Natural killer cell treated with Interleukin-12 subunit alpha and Interleukin-12 subunit beta and Interleukin-15 and Interleukin-18, amount 100 ng/mL, for 72 hours (primary cell): ENCODE measurements at regions not wholly inside any gene's neighbourhood (a gene's known extent, or its start where the extent isn't known, plus 50 kb on each side); places are given as distances from the start of the nearest gene placed in this dataset.
"Not testable (repeated sequence)": the region's sequence is repeated elsewhere in the genome, so short reads cannot be mapped to it uniquely, and the experiment has no call there.

ENCODE experiments used
- ATAC-seq, 2 donors: fragments of 150-1000 bp; cut with Tn5 transposase in 1 of 2; sonication (Bioruptor Pico), chemical (Tn5 transposase) in 1 of 2; 2 replicates each; pipeline ENCODE4 v1.10.0; 2021
- DNase-seq: peaks from one replicate; pipeline ENCODE4 v3.0.0; 2022; ENCODE audit warnings: low spot score
- H3K27ac Mint-ChIP-seq, 2 donors: 1 replicate in 1 of 2; 2 replicates in 1 of 2; pipeline ENCODE4 v1.8.0; 2022; ENCODE audit warnings: mixed read lengths in 2 of 2, mild to moderate bottlenecking in 1 of 2, moderate library complexity in 1 of 2
- H3K27me3 Mint-ChIP-seq, 2 donors: 1 replicate in 1 of 2; 2 replicates in 1 of 2; pipeline ENCODE4 v1.8.0; 2022; ENCODE audit warnings: mixed read lengths in 2 of 2
- H3K36me3 Mint-ChIP-seq: one replicate; pipeline ENCODE4 v1.8.0; 2022; ENCODE audit warnings: mixed read lengths
- H3K4me1 Mint-ChIP-seq, 2 donors: 1 replicate in 1 of 2; 2 replicates in 1 of 2; pipeline ENCODE4 v1.8.0; 2022; ENCODE audit warnings: low read depth in 2 of 2, mixed read lengths in 2 of 2, mild to moderate bottlenecking in 1 of 2
- H3K4me3 Mint-ChIP-seq: one replicate; pipeline ENCODE4 v1.8.0; 2022; ENCODE audit warnings: mixed read lengths
- H3K9me3 Mint-ChIP-seq: 2 replicates; pipeline ENCODE4 v1.8.0; 2022; ENCODE audit warnings: mixed read lengths

- DNase-seq, H3K4me3 Mint-ChIP-seq, H3K9me3 Mint-ChIP-seq, H3K4me1 Mint-ChIP-seq, ATAC-seq, H3K36me3 Mint-ChIP-seq, H3K27ac Mint-ChIP-seq, H3K27me3 Mint-ChIP-seq: not testable (repeated sequence)
Measured at GRCh38 chr17:18546514-18547398, 70.2 kb downstream of the LGALS9C start.

DNA sequence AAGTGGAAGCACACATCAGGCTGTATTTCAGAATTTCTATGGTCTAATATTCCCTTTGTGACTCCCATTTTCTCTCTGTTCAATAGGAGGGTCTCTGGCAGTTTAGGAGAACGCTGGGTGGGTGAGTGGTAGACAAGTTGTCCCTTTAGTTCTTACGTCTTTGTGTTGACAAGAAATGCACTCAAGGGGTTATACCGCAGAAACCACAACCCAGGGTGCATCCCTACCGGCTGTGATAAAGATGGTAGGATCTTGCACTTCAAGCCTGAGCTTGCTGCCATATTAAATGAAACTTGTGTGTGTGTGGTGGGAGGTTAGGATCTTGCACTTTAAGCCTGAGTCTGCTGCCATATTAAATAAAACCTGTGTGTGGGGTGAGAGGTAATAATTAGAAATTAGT, 80.5 kb downstream of the LGALS9C start:
- H3K4me3 Mint-ChIP-seq, H3K36me3 Mint-ChIP-seq, ATAC-seq, H3K27ac Mint-ChIP-seq, H3K9me3 Mint-ChIP-seq, H3K4me1 Mint-ChIP-seq, H3K27me3 Mint-ChIP-seq, DNase-seq: not testable (repeated sequence)

- H3K9me3 Mint-ChIP-seq, H3K36me3 Mint-ChIP-seq, H3K27ac Mint-ChIP-seq, DNase-seq, H3K4me1 Mint-ChIP-seq: not testable (repeated sequence)
- Mint-ChIP-seq H3K27me3 (peaks cover 5 to 12% of the 10 kb centered on the region in 2 donors), H3K4me3 (peak overlapping the region; percentile 26)
- ATAC-seq = peak; percentile 61 to 62
Measured at GRCh38 chr17:18563381-18564098, 80.7 kb downstream of the TBC1D28 start.

- peaks cover 6 to 17% of the 10 kb centered on the region in 2 donors for H3K27me3 Mint-ChIP-seq
- ATAC-seq = peak; percentile 67 to 71
- not testable (repeated sequence) for H3K27ac Mint-ChIP-seq, H3K36me3 Mint-ChIP-seq, H3K9me3 Mint-ChIP-seq, H3K4me1 Mint-ChIP-seq
- DNase-seq = peak; percentile 62
- H3K4me3 Mint-ChIP-seq = peak overlapping the region; percentile 26
Measured at GRCh38 chr17:18564099-18564448, 80.1 kb downstream of the TBC1D28 start.

- not testable (repeated sequence) for DNase-seq, H3K27ac Mint-ChIP-seq, H3K9me3 Mint-ChIP-seq, ATAC-seq, H3K4me1 Mint-ChIP-seq, H3K4me3 Mint-ChIP-seq, H3K36me3 Mint-ChIP-seq
- peaks cover 10 to 36% of the 10 kb centered on the region in 2 donors for H3K27me3 Mint-ChIP-seq
Measured at GRCh38 chr17:18568108-18568995, 75.8 kb downstream of the TBC1D28 start.

- H3K4me3 Mint-ChIP-seq = not testable (repeated sequence)
Measured at GRCh38 chr17:18569489-18569913, 74.7 kb downstream of the TBC1D28 start.

DNA sequence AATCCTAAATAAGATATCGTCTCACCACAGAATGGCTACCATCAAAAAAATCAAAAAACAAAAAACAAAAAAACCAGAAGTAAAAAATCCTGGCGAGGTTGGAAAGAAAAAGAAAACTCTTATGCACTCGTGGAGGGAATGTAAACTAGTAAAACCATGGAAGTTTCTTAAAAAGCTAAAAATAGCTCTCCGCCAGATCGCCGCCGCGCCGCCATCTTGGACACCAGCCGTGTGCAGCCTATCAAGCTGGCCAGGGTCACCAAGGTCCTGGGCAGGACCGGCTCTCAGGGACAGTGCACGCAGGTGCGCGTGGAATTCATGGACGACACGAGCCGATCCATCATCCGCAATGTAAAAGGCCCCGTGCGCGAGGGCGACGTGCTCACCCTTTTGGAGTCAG, 71.7 kb downstream of the TBC1D28 start:
- not testable (repeated sequence) for H3K4me3 Mint-ChIP-seq, H3K4me1 Mint-ChIP-seq, H3K36me3 Mint-ChIP-seq, H3K9me3 Mint-ChIP-seq, DNase-seq, H3K27ac Mint-ChIP-seq, ATAC-seq
- H3K27me3 Mint-ChIP-seq = peaks cover 7 to 29% of the 10 kb centered on the region in 2 donors

More at GRCh38 chr17:18569489-18569913, 74.7 kb downstream of the TBC1D28 start:
- not testable (repeated sequence) for ATAC-seq, H3K36me3 Mint-ChIP-seq, H3K4me1 Mint-ChIP-seq, H3K9me3 Mint-ChIP-seq, H3K27ac Mint-ChIP-seq, DNase-seq
- peaks cover 7 to 38% of the 10 kb centered on the region in 2 donors for H3K27me3 Mint-ChIP-seq

GRCh38 chr17:18574137-18574536, 70.1 kb downstream of the TBC1D28 start:
- peaks cover 5 to 20% of the 10 kb centered on the region in 2 donors for H3K27me3 Mint-ChIP-seq
- not testable (repeated sequence) for DNase-seq

More at GRCh38 chr17:18574137-18574536, 70.1 kb downstream of the TBC1D28 start:
- H3K27ac Mint-ChIP-seq, H3K36me3 Mint-ChIP-seq, H3K4me3 Mint-ChIP-seq, H3K9me3 Mint-ChIP-seq, ATAC-seq, H3K4me1 Mint-ChIP-seq: not testable (repeated sequence)
